ENCODE measurements at regions not wholly inside any gene's neighbourhood (a gene's known extent, or its start where the extent isn't known, plus 50 kb on each side); places are given as distances from the start of the nearest gene placed in this dataset.
"Not testable (repeated sequence)": the region's sequence is repeated elsewhere in the genome, so short reads cannot be mapped to it uniquely, and the experiment has no call there.

- no peak for DNase-seq (ENCODE audit: low read depth)
Observed at GRCh38 chr21:20373031-20373430, 625.2 kb upstream of the NCAM2 start.

- DNase-seq (ENCODE audit: low read depth) = no peak
Observed at GRCh38 chr21:20377250-20377649, 621.0 kb upstream of the NCAM2 start.

GRCh38 chr21:20388400-20388799, 609.8 kb upstream of the NCAM2 start:
- no peak for DNase-seq (ENCODE audit: low read depth)

GRCh38 chr21:20396798-20397197, 601.4 kb upstream of the NCAM2 start:
- no peak for DNase-seq (ENCODE audit: low read depth)

- no peak for DNase-seq (ENCODE audit: low read depth)
Observed at GRCh38 chr21:20404915-20405314, 593.3 kb upstream of the NCAM2 start.

- DNase-seq (ENCODE audit: low read depth) = no peak
Observed at GRCh38 chr21:20418353-20418752, 579.9 kb upstream of the NCAM2 start.

- DNase-seq (ENCODE audit: low read depth) = no peak
Observed at GRCh38 chr21:20419772-20420171, 578.4 kb upstream of the NCAM2 start.

GRCh38 chr21:20424943-20425342, 573.3 kb upstream of the NCAM2 start:
- no peak for DNase-seq (ENCODE audit: low read depth)

GRCh38 chr21:20425856-20426255, 572.4 kb upstream of the NCAM2 start:
- no peak for DNase-seq (ENCODE audit: low read depth)

GRCh38 chr21:20440338-20440737, 557.9 kb upstream of the NCAM2 start:
- no peak for DNase-seq (ENCODE audit: low read depth)

- DNase-seq (ENCODE audit: low read depth) = no peak
Observed at GRCh38 chr21:20443558-20444155, 554.6 kb upstream of the NCAM2 start.

- no peak for DNase-seq (ENCODE audit: low read depth)
Observed at GRCh38 chr21:20445971-20446370, 552.2 kb upstream of the NCAM2 start.

GRCh38 chr21:20451046-20451445, 547.2 kb upstream of the NCAM2 start:
- no peak for DNase-seq (ENCODE audit: low read depth)

- no peak for DNase-seq (ENCODE audit: low read depth)
Observed at GRCh38 chr21:20452935-20453334, 545.3 kb upstream of the NCAM2 start.

GRCh38 chr21:20459838-20460237, 538.4 kb upstream of the NCAM2 start:
- DNase-seq (ENCODE audit: low read depth) = no peak

- DNase-seq (ENCODE audit: low read depth) = no peak
Observed at GRCh38 chr21:20463362-20463761, 534.8 kb upstream of the NCAM2 start.

- DNase-seq (ENCODE audit: low read depth) = no peak
Observed at GRCh38 chr21:20469361-20469760, 528.8 kb upstream of the NCAM2 start.

- DNase-seq (ENCODE audit: low read depth) = no peak
Observed at GRCh38 chr21:20486303-20486702, 511.9 kb upstream of the NCAM2 start.

- DNase-seq (ENCODE audit: low read depth) = not testable (repeated sequence)
Observed at GRCh38 chr21:20502915-20503314, 495.3 kb upstream of the NCAM2 start.

- no peak for DNase-seq (ENCODE audit: low read depth)
Observed at GRCh38 chr21:20507783-20508182, 490.4 kb upstream of the NCAM2 start.

- no peak for DNase-seq (ENCODE audit: low read depth)
Observed at GRCh38 chr21:20511216-20511880, 486.9 kb upstream of the NCAM2 start.

- no peak for DNase-seq (ENCODE audit: low read depth)
Observed at GRCh38 chr21:20515446-20515845, 482.8 kb upstream of the NCAM2 start.

- no peak for DNase-seq (ENCODE audit: low read depth)
Observed at GRCh38 chr21:20519076-20519475, 479.1 kb upstream of the NCAM2 start.

GRCh38 chr21:20522611-20523010, 475.6 kb upstream of the NCAM2 start:
- no peak for DNase-seq (ENCODE audit: low read depth)
